H9 (cell line): ENCODE measurements at regions not wholly inside any gene's neighbourhood (a gene's known extent, or its start where the extent isn't known, plus 50 kb on each side); places are given as distances from the start of the nearest gene placed in this dataset.
A peak's percentile ranks its signal among the peaks of the same experiment; 100 is the strongest.

Experiments used
- DNase-seq: peaks from one replicate; pipeline ENCODE4 v3.0.0-alpha.2; 2017
- H2AFZ ChIP-seq: one replicate; pipeline ENCODE4 v1.6.1; 2013; ENCODE audit warnings: mild to moderate bottlenecking, low read length, control low read depth, moderate library complexity
- H2AK5ac ChIP-seq: 2 replicates; pipeline ENCODE4 v1.6.1; 2013; ENCODE audit warnings: low read length, control low read depth, mixed read lengths; ENCODE audit not compliant: insufficient read length
- H2BK120ac ChIP-seq: one replicate; pipeline ENCODE4 v1.6.1; 2013; ENCODE audit warnings: low read depth, mild to moderate bottlenecking, low read length, control low read depth, inconsistent platforms; ENCODE audit not compliant: poor library complexity, severe bottlenecking
- H2BK12ac ChIP-seq: 2 replicates; pipeline ENCODE4 v1.6.1; 2013; ENCODE audit warnings: low read length, control low read depth, mixed read lengths, low read depth; ENCODE audit not compliant: insufficient read length
- H2BK15ac ChIP-seq: 2 replicates; pipeline ENCODE4 v1.6.1; 2013; ENCODE audit warnings: low read depth, low read length, control low read depth
- H2BK20ac ChIP-seq: one replicate; pipeline ENCODE4 v1.6.1; 2013; ENCODE audit warnings: low read depth, mild to moderate bottlenecking, low read length, control low read depth, inconsistent platforms; ENCODE audit not compliant: poor library complexity, severe bottlenecking
- H2BK5ac ChIP-seq: 2 replicates; pipeline ENCODE4 v1.6.1; 2013; ENCODE audit warnings: low read length, control low read depth, mixed read lengths; ENCODE audit not compliant: insufficient read length
- H3K14ac ChIP-seq: 2 replicates; pipeline ENCODE4 v1.6.1; 2013; ENCODE audit warnings: low read length, control low read depth; ENCODE audit not compliant: insufficient read depth
- H3K18ac ChIP-seq: 2 replicates; pipeline ENCODE4 v1.6.1; 2013; ENCODE audit warnings: low read depth, mild to moderate bottlenecking, mixed read lengths, low read length, control low read depth; ENCODE audit not compliant: insufficient read length
- H3K23ac ChIP-seq: 2 replicates; pipeline ENCODE4 v1.6.1; 2013; ENCODE audit warnings: low read length, control low read depth, mixed read lengths, low read depth; ENCODE audit not compliant: insufficient read length
- H3K23me2 ChIP-seq: 2 replicates; pipeline ENCODE4 v1.6.1; 2013; ENCODE audit warnings: low read depth, mild to moderate bottlenecking, mixed read lengths, low read length, control low read depth; ENCODE audit not compliant: insufficient read length, poor library complexity, severe bottlenecking
- H3K27ac ChIP-seq: 2 replicates; pipeline ENCODE4 v1.5.1; 2013; ENCODE audit warnings: low read length, control low read depth, mixed read lengths, low read depth; ENCODE audit not compliant: insufficient read length
- H3K27me3 ChIP-seq: 2 replicates; pipeline ENCODE4 v1.6.1; 2013; ENCODE audit warnings: low read length, control low read depth, inconsistent platforms; ENCODE audit not compliant: insufficient read depth
- H3K4ac ChIP-seq: 2 replicates; pipeline ENCODE4 v1.6.1; 2013; ENCODE audit warnings: low read depth, mild to moderate bottlenecking, control low read depth, inconsistent platforms, low read length, moderate library complexity
- H3K4me1 ChIP-seq: 2 replicates; pipeline ENCODE4 v1.6.1; 2013; ENCODE audit warnings: low read length, control low read depth, inconsistent platforms; ENCODE audit not compliant: insufficient read depth
- H3K4me2 ChIP-seq: 2 replicates; pipeline ENCODE4 v1.6.1; 2013; ENCODE audit warnings: low read length, control low read depth, mixed read lengths; ENCODE audit not compliant: insufficient read length, insufficient read depth
- H3K56ac ChIP-seq: 2 replicates; pipeline ENCODE4 v1.6.1; 2013; ENCODE audit warnings: low read depth, mild to moderate bottlenecking, mixed read lengths, low read length, control low read depth; ENCODE audit not compliant: insufficient read length
- H3K79me1 ChIP-seq: 2 replicates; pipeline ENCODE4 v1.6.1; 2013; ENCODE audit warnings: low read depth, mild to moderate bottlenecking, moderate library complexity, low read length, control low read depth, inconsistent platforms; ENCODE audit not compliant: insufficient read depth, poor library complexity, severe bottlenecking
- H3K79me2 ChIP-seq: 2 replicates; pipeline ENCODE4 v1.6.1; 2013; ENCODE audit warnings: low read length, control low read depth, inconsistent platforms; ENCODE audit not compliant: insufficient read depth
- H3K9ac ChIP-seq: 2 replicates; pipeline ENCODE4 v1.6.1; 2013; ENCODE audit warnings: low read length, control low read depth, mixed read lengths; ENCODE audit not compliant: insufficient read length; ENCODE audit errors: extremely low read depth
- H3K9me3 ChIP-seq: one replicate; pipeline ENCODE4 v1.6.1; 2013; ENCODE audit warnings: low read depth, low read length, inconsistent platforms; ENCODE audit not compliant: control insufficient read depth
- H3T11ph ChIP-seq: one replicate; pipeline ENCODE4 v1.6.1; 2013; ENCODE audit warnings: mild to moderate bottlenecking, low read length, control low read depth, inconsistent platforms
- H4K20me1 ChIP-seq: one replicate; pipeline ENCODE4 v1.6.1; 2013; ENCODE audit not compliant: control insufficient read depth, insufficient read length, insufficient read depth
- H4K5ac ChIP-seq: 2 replicates; pipeline ENCODE4 v1.6.1; 2013; ENCODE audit warnings: low read depth, mild to moderate bottlenecking, mixed read lengths, low read length, control low read depth; ENCODE audit not compliant: insufficient read length
- H4K8ac ChIP-seq: replicated peaks from 2 replicates; pipeline ENCODE4 v1.6.1; 2013; ENCODE audit warnings: low read length, control low read depth, mixed read lengths, low read depth; ENCODE audit not compliant: insufficient read length
- H4K91ac ChIP-seq: 2 replicates; pipeline ENCODE4 v1.6.1; 2013; ENCODE audit warnings: low read depth, mild to moderate bottlenecking, moderate library complexity, mixed read lengths, low read length, control low read depth; ENCODE audit not compliant: insufficient read length
- H3K27ac Mint-ChIP-seq, 3 experiments: 2 replicates in 2 of 3; 3 replicates in 1 of 3; pipeline ENCODE4 v1.8.0; 2020 to 2021; ENCODE audit warnings: mixed read lengths in 3 of 3, mild to moderate bottlenecking in 1 of 3, moderate library complexity in 1 of 3
- H3K27me3 Mint-ChIP-seq: 2 replicates; pipeline ENCODE4 v1.8.0; 2021; ENCODE audit warnings: low read depth, mild to moderate bottlenecking, moderate library complexity, mixed read lengths
- H3K36me3 Mint-ChIP-seq, 3 experiments: 2 replicates in 2 of 3; 3 replicates in 1 of 3; pipeline ENCODE4 v1.8.0; 2020 to 2021; ENCODE audit warnings: low read depth in 3 of 3, mixed read lengths in 3 of 3; ENCODE audit not compliant: insufficient read depth in 1 of 3
- H3K4me1 Mint-ChIP-seq, 2 experiments: 2 replicates each; pipeline ENCODE4 v1.8.0; 2020; ENCODE audit warnings: mixed read lengths in 2 of 2
- H3K4me3 Mint-ChIP-seq, 2 experiments: 2 replicates in 1 of 2; 3 replicates in 1 of 2; pipeline ENCODE4 v1.8.0; 2020 to 2021; ENCODE audit warnings: mild to moderate bottlenecking in 2 of 2, mixed read lengths in 2 of 2, moderate library complexity in 1 of 2
- H3K9me3 Mint-ChIP-seq, 2 experiments: 2 replicates in 1 of 2; 3 replicates in 1 of 2; pipeline ENCODE4 v1.8.0; 2020; ENCODE audit warnings: mild to moderate bottlenecking in 2 of 2, mixed read lengths in 2 of 2, moderate library complexity in 1 of 2
- WGBS: extraction: QIAGEN DNeasy Blood & Tissue Kit; methylation state at CpG from one replicate; pipeline ENCODE4 v1.1.7; 2013; ENCODE audit warnings: missing lambda C conversion rate, low lambda C conversion rate, mixed read lengths; ENCODE audit not compliant: insufficient read length; ENCODE audit errors: extremely low coverage; 5-methylcytosine and 5-hydroxymethylcytosine counted together
- TF ChIP-seq, protein P1 (sequence below): fragments of 200-600 bp; sonication (generic); conservative IDR thresholded peaks from 3 replicates; pipeline ENCODE4 v1.8.0; 2021; ENCODE audit warnings: antibody characterized with exemption, mild to moderate bottlenecking

DNA sequence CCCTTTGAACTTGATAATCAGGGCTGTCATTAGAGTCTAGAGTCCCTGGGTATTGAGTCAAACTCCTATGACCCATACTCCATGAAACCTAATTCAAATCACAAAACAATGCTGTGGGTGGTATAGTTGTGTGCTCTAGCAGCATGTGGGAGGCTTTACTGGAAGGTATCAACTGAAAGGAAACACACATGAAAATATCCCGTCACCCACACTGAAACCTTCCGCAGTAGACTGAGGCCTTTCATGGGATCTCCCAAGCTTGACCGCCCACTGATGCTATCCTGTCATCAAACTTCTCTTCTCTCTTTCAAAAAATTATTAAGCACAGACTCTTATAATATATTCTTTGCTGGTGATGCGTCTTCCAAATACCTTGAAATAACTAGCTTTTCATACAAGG is 569.1 kb upstream of the MEF2C start:
- H3K14ac ChIP-seq: no peak overlapping the region
- Mint-ChIP-seq H3K4me1 (peaks cover 39 to 43% of the 10 kb centered on the region in 2 experiments), H3K9me3 (no peaks in the 10 kb centered on the region), H3K27me3 (no peaks in the 10 kb centered on the region), H3K27ac (peak overlapping the region in 2 of 3 experiments; percentile 40 to 84; a peak in 4 of 7 replicates), H3K4me3 (no peak overlapping the region), H3K36me3 (no peaks in the 10 kb centered on the region)
- H2BK5ac ChIP-seq: no peak overlapping the region
- no peak overlapping the region for H3K23ac ChIP-seq
- no peak overlapping the region for H2AFZ ChIP-seq
- no peak overlapping the region for H2BK20ac ChIP-seq
- H3K4ac ChIP-seq: no peak overlapping the region
- TF ChIP-seq, protein P1, sequence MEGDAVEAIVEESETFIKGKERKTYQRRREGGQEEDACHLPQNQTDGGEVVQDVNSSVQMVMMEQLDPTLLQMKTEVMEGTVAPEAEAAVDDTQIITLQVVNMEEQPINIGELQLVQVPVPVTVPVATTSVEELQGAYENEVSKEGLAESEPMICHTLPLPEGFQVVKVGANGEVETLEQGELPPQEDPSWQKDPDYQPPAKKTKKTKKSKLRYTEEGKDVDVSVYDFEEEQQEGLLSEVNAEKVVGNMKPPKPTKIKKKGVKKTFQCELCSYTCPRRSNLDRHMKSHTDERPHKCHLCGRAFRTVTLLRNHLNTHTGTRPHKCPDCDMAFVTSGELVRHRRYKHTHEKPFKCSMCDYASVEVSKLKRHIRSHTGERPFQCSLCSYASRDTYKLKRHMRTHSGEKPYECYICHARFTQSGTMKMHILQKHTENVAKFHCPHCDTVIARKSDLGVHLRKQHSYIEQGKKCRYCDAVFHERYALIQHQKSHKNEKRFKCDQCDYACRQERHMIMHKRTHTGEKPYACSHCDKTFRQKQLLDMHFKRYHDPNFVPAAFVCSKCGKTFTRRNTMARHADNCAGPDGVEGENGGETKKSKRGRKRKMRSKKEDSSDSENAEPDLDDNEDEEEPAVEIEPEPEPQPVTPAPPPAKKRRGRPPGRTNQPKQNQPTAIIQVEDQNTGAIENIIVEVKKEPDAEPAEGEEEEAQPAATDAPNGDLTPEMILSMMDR: no peak
- no peak overlapping the region for H4K5ac ChIP-seq
- H3K4me1 ChIP-seq: peaks cover 2% of the 10 kb centered on the region; the same call in 1 of the 2 replicates
- H4K8ac ChIP-seq: no peak overlapping the region
- no peak overlapping the region for H2BK15ac ChIP-seq
- H3K79me1 ChIP-seq: no peaks in the 10 kb centered on the region
- no peak for DNase-seq
- no peak overlapping the region for H3K27ac ChIP-seq
- H3T11ph ChIP-seq: no peak overlapping the region
- no peaks in the 10 kb centered on the region for H3K27me3 ChIP-seq
- H2BK120ac ChIP-seq: no peak overlapping the region
- no peak overlapping the region for H3K4me2 ChIP-seq
- H4K20me1 ChIP-seq: no peaks in the 10 kb centered on the region
- H3K79me2 ChIP-seq: no peaks in the 10 kb centered on the region
- H3K18ac ChIP-seq: no peak overlapping the region
- no peaks in the 10 kb centered on the region for H3K9me3 ChIP-seq
- no peak overlapping the region for H3K56ac ChIP-seq
- no CpG with 5 or more reads among the region's 4 CpGs for WGBS
- H3K23me2 ChIP-seq: no peaks in the 10 kb centered on the region
- no peak overlapping the region for H2BK12ac ChIP-seq
- H4K91ac ChIP-seq: no peak overlapping the region
- no peak overlapping the region for H2AK5ac ChIP-seq
- H3K9ac ChIP-seq: no peak overlapping the region
